D341Med (cell line): ENCODE measurements at regions not wholly inside any gene's neighbourhood (a gene's known extent, or its start where the extent isn't known, plus 50 kb on each side); places are given as distances from the start of the nearest gene placed in this dataset.

ENCODE experiments used
- DNase-seq: peaks from one replicate; pipeline ENCODE4 v3.0.0; 2012; ENCODE audit warnings: low spot score

DNA sequence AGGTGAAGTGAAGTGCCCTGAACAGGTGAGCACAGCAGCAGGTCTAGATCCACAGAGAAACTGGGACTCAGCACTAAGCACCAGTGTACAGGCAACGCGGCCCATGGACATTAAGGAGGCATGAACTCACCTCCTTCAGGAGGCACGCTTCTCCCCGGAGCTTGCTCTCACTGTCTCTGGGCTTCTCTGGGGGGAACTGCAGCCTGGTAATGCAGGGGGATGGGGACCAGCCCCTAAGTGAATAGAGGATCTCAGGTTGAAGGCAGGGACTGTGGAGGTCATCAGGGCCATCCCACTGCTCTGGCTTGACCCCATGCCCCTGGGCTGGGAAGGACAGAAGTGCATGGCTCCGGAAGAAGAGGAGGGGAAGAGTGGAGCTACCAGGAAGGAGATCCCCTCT is 495.6 kb upstream of the B3GAT1 start:
- no peak for DNase-seq

DNA sequence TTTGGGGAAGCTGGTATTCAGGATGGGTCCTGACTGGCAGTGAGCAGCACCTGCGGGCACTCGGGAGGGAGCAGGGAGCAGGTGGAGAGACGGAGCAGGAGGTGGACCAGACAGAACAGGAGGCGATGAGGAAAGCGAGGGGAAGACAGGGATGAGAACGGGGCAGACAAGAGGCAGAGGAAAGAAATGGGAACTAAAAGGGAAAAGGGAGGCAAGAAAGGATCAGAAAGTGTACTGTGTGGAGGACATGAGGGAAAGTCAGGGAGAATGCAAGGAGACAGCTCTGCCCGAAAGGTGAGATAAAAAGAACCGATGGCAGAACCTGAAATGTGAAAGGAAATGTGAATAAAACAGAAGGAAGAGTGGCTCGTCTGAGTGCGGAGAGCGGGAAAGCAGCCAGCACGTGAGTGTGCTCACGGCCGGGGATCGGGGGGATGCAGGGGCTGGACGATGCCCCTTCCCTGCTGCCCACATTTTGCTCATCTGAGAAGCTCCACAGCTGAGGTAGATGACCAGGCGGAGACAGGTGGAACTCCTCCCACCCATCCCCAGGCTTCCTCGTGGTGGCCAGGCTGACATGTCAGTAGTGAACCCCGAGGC is 494.4 kb upstream of the B3GAT1 start:
- DNase-seq: no peak

DNA sequence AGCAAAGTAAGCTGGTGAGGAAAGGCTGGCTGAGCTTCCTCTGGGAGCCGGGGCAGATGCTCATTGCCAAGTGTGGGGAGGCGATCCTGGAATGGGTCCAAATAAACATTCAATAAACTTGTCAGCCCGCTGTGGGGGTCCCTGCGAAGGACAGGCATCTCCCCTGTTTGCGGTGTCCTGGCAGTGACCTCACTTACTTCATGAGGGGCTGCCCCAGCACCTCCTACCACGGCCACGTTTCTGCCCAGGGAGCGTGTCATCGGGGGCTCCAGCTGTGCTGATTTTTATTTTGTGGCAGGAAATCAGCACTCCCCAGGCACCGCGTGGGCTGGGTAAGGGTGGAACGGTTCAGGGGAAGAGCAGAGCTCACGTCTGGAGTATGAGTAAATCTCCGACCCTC is 493.9 kb upstream of the B3GAT1 start:
- no peak for DNase-seq

DNA sequence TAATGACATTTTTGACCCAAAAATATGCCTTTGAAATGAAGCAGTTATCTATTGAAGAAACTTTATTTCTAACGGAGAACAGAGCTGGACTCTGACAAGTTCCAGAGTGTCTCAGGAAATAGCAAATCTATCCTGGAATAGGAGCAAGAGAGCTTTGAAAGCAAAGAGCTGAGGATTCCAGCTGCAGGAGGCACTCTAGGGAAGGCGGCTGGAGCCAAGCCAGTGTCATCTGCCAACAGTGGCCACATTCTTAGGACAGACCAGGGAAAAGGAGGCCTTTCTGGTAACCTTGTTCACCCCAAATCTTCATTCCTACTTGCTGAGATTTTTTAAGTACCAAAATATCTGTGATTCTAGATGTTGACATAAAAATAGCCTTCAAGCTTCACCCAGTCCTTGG is 493.5 kb upstream of the B3GAT1 start:
- DNase-seq: no peak

DNA sequence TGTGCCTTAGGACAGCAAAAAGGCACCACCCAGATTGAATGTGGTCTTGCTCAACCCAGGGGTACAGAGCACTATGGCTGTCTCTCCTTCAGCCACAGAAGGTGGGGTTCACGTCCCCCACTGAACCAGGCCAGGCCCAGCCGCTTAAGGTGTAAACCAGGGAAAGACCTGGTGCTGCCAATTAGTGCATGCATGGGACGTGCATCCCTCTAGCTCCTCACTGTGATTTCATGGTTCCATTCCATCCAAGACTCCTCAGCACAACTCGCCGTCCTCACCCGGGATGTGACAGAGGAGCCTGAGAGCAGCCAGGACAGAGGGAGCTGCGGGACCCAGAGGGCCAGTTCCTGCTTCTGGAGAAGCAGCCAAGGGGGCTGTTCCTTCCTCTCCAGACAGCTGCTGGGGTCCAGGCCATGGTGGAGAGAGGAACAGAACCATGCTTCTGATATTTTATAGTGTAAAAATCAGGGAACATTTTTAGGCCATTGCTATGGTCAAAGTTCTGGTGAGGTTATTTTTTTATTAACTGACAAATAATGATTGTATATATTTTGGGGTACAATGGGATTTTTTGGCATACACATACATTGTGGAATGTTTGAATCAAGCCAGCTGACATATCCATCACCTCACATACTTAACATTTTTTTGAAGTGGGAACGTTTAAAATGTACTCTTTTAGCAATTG is 492.2 kb upstream of the B3GAT1 start:
- DNase-seq: no peak

DNA sequence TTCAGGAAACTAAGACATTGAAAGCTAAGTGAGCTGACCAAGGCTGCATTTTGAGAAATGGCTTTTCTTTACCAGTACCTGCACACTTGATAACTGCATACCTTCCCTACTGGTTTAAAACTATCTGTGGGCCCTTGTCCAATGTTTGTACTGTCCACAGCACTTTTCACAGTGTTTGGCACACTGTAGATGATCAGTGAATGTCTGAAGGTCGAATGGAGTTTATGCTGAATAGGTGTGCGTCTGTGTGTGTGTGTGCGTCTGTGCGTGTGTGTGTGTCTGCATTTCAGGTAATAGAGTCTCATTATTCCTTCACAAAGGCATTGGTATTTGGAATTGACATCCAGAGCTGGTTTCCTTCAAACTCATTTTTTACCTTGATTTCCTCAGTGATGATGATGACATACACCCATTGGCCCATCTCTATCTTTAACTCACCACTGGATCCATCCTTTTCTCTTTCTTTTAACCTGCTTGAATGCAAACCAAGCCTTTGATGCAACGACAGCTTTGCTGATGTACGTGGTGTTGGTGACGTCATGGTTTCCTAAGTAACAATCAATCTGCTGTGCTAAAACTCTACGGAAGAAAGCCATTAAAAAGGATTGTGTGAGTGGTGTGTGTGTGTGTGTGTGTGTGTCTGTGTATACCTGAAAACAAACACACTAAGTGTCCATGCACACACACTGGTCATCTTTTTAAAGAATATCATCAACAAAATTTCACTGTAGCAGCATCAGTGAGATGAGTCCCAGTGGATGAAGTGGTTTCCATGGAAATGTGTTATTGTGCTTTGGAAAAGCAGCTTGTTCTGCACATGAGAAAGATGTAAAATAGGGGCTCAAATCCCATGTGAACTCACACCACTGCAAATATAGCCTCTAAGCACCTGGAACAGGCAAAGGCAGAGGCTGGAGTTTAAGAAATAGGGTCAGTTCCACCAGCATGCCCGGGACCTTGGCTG is 490.2 kb upstream of the B3GAT1 start:
- DNase-seq: no peak

DNA sequence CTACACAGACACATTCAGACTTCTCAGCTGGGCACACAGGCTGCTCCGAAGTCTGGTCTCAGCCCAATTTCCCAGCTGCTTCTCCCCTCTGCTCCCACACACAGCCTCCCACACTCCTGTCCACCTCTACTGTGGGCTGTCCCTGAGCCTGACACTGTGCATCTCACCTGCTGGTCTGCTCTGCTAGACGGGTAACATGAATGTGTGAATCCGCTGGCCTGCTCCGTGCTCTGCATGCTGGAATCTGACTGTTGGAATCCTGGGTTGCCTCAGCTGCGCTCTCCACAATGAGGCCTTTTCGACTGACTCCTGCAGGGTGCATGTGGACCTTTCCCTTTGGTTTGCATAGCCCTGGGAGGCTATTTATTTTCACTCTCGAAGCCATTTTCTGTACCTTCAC is 489.5 kb upstream of the B3GAT1 start:
- no peak for DNase-seq

DNA sequence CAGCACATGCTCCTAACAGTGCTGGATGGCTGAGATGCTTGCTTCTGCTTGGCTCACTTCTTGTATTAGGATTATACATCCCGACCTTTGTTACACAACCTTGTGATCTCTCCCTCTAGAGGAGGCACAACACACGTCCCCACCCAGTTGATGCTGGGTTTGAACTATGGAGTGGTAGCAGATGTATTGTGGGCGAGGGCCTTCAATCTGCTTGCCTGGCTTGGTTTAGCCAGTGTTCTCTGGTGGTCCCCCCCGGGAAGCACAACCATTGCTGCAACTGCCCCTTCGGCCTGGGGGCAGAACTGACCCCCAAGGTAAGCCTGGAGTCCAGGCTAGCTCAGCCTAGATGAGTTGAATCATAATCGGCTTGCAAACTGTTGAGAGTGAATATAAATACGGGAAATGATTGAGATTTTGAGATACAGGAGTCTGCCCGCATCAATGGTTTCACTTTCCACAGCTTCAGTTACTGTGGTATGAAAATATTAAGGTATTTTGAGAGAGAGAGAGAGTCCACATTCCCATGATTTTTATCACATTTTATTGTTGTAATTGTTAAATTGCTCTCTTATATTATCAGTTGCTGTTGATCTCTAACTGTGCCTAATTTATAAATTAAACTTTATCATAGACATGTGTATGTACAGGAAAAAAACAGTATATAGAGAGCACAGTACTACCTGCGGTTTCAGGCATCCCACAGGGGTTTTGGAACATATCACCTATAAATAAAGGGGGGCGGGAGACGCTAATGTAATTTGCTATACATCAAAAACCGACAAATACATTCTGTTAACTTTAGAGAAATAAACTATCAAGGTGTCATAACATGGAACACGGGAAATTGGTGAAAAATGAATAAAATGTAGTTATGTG is 482.0 kb upstream of the B3GAT1 start:
- no peak for DNase-seq

DNA sequence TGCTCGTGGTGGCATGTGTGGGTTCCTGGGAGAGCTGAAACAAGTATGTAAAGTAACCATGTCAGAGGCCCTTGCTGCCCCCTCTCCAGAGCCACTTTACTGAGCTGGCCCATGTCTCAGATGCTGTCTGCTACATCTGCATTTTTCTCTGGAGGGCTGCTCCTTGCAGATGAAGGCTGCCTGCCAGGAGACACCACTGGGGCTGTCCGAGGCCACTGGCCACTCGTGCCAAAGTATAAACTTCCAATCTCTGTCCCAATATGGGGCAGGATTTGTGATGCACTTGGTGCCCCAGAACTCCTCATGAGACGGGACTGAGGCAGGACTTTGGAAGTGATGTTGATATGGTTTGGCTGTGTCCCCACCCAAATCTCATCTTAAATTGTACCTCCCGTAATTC is 478.4 kb upstream of the B3GAT1 start:
- no peak for DNase-seq

DNA sequence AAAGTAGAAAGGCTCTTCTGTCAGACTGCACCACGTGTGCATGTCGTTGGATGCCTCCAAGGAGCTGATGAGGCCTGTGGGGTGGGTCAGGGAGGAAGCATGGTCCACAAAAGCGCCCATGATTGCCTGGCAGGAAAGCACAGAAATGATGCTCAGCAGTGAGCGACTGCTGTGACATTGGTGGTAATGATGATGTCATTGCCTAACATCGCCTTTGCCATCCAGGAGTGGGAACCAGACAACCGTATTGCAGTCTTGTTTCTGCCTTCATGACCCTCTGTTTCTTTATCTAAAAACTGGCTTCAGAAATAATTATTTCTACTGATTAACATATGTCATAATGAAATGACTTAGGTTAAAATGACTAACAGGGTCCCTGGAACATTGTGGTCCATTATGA is 477.8 kb upstream of the B3GAT1 start:
- DNase-seq: no peak

DNA sequence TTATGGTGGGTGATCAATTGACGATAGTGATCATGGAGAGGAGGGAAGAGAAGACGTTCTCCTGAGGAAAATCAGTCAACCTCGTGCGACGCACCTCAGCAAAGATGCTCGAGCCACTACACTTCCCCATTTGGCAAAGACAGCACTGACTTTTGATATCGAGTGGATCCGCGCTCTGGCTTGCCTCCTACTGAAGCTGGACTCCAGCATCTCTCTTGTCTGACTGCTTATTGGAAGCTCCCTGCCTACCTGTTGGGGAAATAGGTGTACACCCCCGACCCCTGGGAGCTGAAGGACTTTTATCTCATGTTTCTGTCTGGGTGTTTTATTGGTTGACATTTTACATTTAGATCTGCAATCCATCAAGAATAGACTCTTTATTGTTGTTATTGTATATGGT is 476.8 kb upstream of the B3GAT1 start:
- no peak for DNase-seq

DNA sequence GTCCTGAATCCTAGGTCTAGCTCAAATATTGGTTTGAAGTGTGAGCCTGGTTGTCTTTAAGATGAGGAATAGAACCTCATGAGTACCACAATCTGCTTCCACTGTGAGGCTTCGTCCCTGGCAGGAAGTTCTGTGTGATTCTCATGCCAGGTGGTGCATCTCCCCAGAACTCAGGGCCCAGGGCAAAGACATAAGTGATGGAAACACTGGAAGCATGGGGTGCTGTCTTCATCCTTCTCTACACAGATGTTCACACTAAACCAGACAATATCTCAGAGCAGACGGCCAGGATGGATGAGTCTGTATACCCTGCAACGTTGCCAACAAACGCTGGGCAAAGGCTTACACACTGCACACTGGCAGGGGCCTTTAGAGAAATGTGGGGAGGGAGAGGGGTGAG is 475.9 kb upstream of the B3GAT1 start:
- no peak for DNase-seq

DNA sequence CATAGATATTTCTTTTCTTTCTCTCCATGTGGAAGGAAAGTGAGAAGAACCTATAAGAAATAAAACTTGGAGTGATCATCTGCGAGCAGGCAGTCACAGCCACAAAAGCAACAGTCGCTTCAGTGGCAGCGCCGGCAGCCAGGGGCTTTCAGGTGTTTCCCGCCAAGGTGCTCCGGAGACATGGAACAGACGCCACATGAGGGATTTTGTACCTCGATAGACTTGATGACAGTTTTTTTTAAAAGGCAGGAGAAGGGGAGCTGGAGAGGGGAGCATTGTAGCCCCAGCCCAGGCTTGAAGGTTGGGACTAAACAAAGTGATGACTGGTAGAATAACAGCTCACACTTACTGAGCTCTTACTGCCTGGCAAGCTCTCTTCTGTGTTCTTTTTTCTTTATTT is 471.4 kb upstream of the B3GAT1 start:
- DNase-seq: no peak

DNA sequence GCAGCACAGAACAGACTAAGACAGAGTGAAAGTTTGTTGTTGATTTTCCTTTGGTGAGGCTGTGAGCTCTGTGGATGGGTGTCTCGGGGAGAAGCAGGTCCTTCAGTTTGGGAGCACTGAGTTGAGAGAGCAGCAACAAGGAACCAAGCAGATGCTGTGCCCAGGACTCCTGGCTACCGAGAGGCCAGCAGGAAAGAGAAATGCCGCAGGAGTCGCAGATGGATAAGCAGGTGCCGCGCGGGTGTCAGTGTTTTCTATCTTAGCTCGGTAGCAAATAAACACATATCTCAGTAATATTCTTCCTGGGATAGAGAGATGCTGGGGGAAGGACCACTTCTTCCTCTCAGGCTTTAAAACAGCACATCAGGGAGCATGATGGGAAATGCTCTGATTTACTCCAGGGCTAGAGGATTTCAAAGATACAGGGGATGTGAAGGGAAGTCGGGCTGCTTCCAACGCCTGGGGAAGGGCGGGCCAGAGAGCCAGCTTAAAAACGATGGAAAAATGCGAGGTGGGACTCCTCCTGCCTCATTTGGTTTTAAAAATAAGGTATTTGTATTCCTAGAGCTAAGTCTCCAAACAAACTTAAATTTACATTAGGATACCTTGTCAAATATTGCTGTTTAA is 470.7 kb upstream of the B3GAT1 start:
- DNase-seq: no peak

DNA sequence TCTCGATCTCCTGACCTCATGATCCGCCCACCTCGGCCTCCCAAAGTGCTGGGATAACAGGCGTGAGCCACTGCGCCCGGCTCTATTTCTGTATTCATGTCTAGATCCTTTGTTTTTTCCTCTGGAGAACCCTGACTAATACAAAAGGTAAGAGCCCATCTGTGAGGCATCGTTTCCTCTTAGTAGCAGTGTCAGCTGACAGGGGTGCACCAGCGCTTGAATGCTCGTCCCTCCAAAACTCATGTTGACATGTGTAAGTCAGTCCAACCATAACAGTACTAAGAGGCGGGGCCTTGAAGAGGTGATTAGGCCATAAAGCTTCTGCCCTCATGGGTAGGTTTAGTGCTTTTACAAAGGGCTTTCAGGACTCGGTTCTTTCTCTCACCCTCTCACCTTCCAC is 470.1 kb upstream of the B3GAT1 start:
- no peak for DNase-seq

DNA sequence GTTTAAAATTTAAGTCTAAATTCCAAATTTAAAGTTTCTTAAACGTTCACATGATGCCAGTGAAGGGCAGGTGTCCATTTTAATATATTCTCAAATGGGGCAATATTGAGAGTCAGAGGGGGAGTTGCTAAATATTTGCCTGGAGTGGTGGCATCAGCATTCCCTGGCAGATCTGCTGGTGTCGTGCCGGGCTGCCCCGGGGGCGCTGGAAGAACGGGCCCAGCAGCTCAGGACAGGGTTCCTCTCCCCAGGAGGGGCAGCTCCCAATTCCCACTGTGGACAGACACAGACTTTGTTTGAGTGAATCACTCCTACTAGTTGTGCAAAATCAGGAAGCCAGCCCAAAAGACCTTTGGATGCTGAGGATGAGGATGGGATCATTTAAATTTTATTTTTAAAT is 468.7 kb upstream of the B3GAT1 start:
- DNase-seq: no peak

DNA sequence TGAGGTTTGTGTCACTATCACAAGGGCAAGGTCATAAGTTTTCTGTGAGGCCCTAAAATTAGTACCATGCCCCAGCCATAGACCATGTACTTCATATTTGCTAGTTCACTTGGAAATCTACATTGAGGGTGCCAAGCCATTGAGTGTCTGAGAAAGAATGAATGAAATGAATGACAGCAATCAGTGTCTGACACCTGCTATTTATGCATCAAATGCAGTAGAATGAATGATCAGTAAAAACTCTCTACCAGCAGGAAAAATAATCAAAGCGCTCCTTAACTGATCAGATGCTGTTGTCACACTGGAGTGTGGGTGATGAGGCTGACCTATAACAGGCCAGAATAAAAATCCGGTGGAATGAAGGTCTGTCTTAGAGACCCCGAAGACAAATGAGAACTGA is 467.9 kb upstream of the B3GAT1 start:
- DNase-seq: no peak

DNA sequence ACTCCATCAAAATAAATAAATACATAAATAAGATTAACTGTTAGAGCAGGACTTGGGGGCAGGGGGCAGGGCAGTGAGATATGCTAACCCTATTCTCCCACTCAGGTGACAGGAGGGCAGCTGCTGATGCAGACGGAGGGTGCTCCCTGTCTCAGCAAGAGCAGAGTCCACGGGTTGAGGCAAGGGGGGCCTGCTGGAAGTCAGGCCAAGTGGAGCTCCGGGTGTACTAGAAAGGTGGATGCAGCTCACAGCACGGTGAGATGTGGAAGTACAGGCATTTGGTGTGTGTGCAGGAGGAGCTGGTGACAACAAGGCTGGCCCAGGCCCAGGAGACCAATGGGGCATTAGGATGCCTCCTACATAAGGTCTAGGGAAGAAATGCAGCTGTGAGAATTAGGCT is 467.3 kb upstream of the B3GAT1 start:
- DNase-seq: no peak

DNA sequence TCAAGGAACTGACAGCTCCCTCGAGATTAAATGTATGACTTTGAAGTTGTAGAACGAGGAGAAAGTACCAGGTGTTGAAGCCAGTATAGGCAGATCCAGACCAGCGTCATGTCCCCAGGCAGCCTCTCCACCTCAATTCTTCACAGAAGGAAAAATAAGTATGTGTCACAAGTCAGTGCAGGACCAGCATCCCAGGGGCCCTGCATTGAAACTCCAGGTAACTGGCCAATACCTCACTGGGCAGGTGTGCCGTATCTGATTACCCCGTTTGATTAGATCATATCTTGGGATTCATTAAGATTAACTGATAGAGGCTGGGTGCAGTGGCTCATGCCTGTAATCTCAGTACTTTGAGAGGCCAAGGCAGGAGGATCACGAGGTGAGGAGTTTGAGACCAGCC is 466.7 kb upstream of the B3GAT1 start:
- DNase-seq: no peak

DNA sequence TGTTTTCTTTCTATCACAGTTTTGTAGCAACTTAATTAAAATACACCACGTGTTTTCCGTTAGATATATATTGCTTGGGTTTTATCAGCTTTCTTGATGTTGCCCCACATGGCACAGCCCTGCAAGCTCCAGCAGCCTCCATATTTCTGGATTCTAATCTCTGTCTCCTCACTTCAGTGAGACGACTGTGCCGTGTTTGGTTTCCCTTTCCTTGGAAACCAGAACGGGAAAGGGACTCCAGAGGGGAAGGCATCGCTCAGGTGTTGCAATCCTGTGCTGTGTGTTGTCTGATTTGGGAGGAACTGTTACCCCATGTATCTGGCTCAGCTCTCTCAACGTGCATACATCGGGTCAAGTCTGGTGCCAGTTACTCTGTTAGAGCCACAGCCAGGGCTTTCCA is 464.2 kb upstream of the B3GAT1 start:
- DNase-seq: no peak

DNA sequence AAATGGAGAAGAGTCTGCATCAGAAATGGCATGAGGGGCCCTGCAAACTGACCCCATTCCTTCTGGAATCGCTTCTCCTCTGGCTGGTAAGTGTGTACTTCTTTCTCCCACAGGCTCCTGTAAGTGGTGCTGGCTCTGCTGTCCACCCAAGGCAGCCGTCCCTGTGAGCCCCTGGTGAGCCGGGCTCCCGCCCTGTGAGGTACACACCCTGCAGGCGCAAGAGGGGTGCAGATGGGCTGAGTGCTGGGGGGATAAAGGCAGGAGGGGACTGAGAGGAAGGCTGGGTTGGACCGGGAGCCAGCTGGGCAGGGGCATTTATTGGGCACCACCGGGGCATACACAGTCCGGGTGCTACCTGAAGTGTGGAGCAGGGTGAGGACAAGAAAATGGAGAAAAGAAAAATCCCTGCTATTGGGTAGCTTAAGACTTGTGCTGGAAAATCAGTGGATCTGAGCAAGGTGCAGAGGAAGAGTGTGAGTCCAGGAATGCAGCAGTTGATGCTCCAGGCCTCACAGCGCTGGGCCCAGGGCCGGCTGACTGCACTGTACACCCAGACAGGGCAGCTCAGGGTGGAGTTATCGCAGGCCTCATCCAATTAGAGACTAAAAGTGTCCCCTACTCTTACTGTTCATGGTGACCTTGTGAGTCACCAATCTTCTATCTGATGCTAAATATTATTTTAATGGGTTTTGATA is 455.1 kb upstream of the B3GAT1 start:
- no peak for DNase-seq
